ENCODE measurements at regions not wholly inside any gene's neighbourhood (a gene's known extent, or its start where the extent isn't known, plus 50 kb on each side); places are given as distances from the start of the nearest gene placed in this dataset.

- Mint-ChIP-seq H3K36me3 (ENCODE audit: insufficient read depth, unreplicated experiment) (peaks cover 6% of the 10 kb centered on the region), H3K4me1 (ENCODE audit: insufficient read depth, unreplicated experiment) (peaks cover 21% of the 10 kb centered on the region), H3K4me3 (ENCODE audit: unreplicated experiment) (no peak overlapping the region), H3K27me3 (ENCODE audit: insufficient read depth, unreplicated experiment) (no peaks in the 10 kb centered on the region), H3K27ac (ENCODE audit: low read depth, unreplicated experiment) (no peak overlapping the region), H3K9me3 (ENCODE audit: unreplicated experiment) (no peaks in the 10 kb centered on the region)
- intact Hi-C loops (cut with micrococcal nuclease) = no loop called here
- TF ChIP-seq, protein P1, sequence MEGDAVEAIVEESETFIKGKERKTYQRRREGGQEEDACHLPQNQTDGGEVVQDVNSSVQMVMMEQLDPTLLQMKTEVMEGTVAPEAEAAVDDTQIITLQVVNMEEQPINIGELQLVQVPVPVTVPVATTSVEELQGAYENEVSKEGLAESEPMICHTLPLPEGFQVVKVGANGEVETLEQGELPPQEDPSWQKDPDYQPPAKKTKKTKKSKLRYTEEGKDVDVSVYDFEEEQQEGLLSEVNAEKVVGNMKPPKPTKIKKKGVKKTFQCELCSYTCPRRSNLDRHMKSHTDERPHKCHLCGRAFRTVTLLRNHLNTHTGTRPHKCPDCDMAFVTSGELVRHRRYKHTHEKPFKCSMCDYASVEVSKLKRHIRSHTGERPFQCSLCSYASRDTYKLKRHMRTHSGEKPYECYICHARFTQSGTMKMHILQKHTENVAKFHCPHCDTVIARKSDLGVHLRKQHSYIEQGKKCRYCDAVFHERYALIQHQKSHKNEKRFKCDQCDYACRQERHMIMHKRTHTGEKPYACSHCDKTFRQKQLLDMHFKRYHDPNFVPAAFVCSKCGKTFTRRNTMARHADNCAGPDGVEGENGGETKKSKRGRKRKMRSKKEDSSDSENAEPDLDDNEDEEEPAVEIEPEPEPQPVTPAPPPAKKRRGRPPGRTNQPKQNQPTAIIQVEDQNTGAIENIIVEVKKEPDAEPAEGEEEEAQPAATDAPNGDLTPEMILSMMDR (IDR thresholded peaks at IDR 0.05; ENCODE audit: unreplicated experiment) = no peak
- BruUV-seq (replicated peaks) = no TSS peak
- ChIA-PET POLR2A (interaction anchor here (0.6 to 1.5 kb wide), 4 partner anchors 11 to 875 kb away, joined by 3 to 6 read pairs (median 4); no protein-coding TSS in a partner anchor), CTCF (interaction anchor here (0.7 to 2.7 kb wide), 4 partner anchors 9 to 586 kb away, joined by 3 to 10 read pairs (median 4); no protein-coding TSS in a partner anchor)
- no peak for DNase-seq (ENCODE audit: unreplicated experiment)
These were observed 279.0 kb downstream of the FOXA2 start for GRCh38 chr20:22305381-22305780.

- no TSS peak for BruUV-seq (replicated peaks)
- no peak overlapping the region for H3K27ac Mint-ChIP-seq (ENCODE audit: low read depth, unreplicated experiment)
- no peaks in the 10 kb centered on the region for H3K9me3 Mint-ChIP-seq (ENCODE audit: unreplicated experiment)
- H3K4me1 Mint-ChIP-seq (ENCODE audit: insufficient read depth, unreplicated experiment) = peaks cover 21% of the 10 kb centered on the region
- ChIA-PET CTCF (interaction anchor here (0.6 to 1.7 kb wide), 6 partner anchors 9 to 662 kb away, joined by 3 to 7 read pairs (median 4); no protein-coding TSS in a partner anchor), POLR2A (interaction anchor here (0.6 kb wide), 1 partner anchor 23 kb away, joined by 3 read pairs; no protein-coding TSS in a partner anchor)
- H3K27me3 Mint-ChIP-seq (ENCODE audit: insufficient read depth, unreplicated experiment) = no peaks in the 10 kb centered on the region
- intact Hi-C loops (cut with micrococcal nuclease) = no loop called here
- DNase-seq (ENCODE audit: unreplicated experiment) = peak; percentile 27
- TF ChIP-seq, protein P1 (IDR thresholded peaks at IDR 0.05; ENCODE audit: unreplicated experiment) = no peak
- no peak overlapping the region for H3K4me3 Mint-ChIP-seq (ENCODE audit: unreplicated experiment)
- peaks cover 6% of the 10 kb centered on the region for H3K36me3 Mint-ChIP-seq (ENCODE audit: insufficient read depth, unreplicated experiment)
These were observed 280.8 kb downstream of the FOXA2 start for GRCh38 chr20:22303523-22303922.

DNA sequence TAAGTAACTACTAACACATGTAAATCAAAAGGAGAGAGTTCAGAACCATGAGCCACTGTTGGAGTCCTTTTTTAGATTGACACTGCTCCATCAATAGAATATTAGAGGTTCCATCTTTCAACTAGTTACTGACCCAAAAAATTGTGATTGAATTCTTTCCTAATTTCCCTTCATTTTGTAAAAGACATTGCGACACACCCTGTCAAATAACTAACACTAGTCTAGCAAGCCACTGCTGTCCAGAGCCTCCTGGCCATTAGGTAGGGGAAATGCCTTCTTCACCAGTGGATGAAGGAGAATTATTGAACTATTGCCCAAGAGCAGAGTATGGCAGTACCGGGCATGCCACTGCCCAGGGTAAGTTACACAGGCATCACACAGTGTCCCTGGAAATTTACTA is 282.3 kb downstream of the FOXA2 start:
- POLR2A ChIA-PET = no interaction called here
- Mint-ChIP-seq H3K27ac (ENCODE audit: low read depth, unreplicated experiment) (no peak overlapping the region), H3K27me3 (ENCODE audit: insufficient read depth, unreplicated experiment) (no peaks in the 10 kb centered on the region), H3K4me3 (ENCODE audit: unreplicated experiment) (no peak overlapping the region), H3K9me3 (ENCODE audit: unreplicated experiment) (no peaks in the 10 kb centered on the region), H3K36me3 (ENCODE audit: insufficient read depth, unreplicated experiment) (no peaks in the 10 kb centered on the region), H3K4me1 (ENCODE audit: insufficient read depth, unreplicated experiment) (peaks cover 11% of the 10 kb centered on the region)
- intact Hi-C loops (cut with micrococcal nuclease) = no loop called here
- CTCF ChIA-PET = interaction anchor here (0.7 to 1.5 kb wide), 4 partner anchors 10 to 582 kb away, joined by 3 to 6 read pairs (median 3); no protein-coding TSS in a partner anchor
- TF ChIP-seq, protein P1 (IDR thresholded peaks at IDR 0.05; ENCODE audit: unreplicated experiment) = no peak
- no TSS peak for BruUV-seq (replicated peaks)
- no peak for DNase-seq (ENCODE audit: unreplicated experiment)

DNA sequence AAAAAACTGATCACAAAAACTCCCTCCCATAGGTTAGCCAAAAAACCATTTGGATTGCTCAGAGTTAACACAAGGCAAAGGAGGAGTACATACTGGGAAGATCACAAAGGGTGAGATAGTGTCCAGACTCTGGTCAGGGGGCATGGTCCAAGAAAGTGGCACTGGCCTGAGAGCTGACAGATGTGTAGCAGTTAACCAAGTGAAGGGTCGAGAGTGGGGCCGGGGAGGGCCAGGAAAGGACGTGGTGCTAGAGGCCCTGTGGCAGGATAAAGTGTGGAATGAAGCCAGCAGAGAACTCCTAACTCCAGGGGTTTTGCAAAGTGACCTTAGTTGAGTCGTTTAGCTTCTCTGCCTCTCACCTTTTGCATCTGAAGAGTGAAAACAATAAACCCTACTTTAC is 290.5 kb downstream of the FOXA2 start:
- POLR2A ChIA-PET = interaction anchor here (0.6 to 1.2 kb wide), 2 partner anchors 13 to 39 kb away, joined by 3 to 4 read pairs; no protein-coding TSS in a partner anchor
- Mint-ChIP-seq H3K4me1 (ENCODE audit: insufficient read depth, unreplicated experiment) (peaks cover 20% of the 10 kb centered on the region), H3K27ac (ENCODE audit: low read depth, unreplicated experiment) (no peak overlapping the region), H3K9me3 (ENCODE audit: unreplicated experiment) (no peaks in the 10 kb centered on the region), H3K4me3 (ENCODE audit: unreplicated experiment) (no peak overlapping the region), H3K36me3 (ENCODE audit: insufficient read depth, unreplicated experiment) (no peaks in the 10 kb centered on the region), H3K27me3 (ENCODE audit: insufficient read depth, unreplicated experiment) (no peaks in the 10 kb centered on the region)
- TF ChIP-seq, protein P1 (IDR thresholded peaks at IDR 0.05; ENCODE audit: unreplicated experiment) = no peak
- intact Hi-C loops (cut with micrococcal nuclease) = no loop called here
- no TSS peak for BruUV-seq (replicated peaks)
- CTCF ChIA-PET = interaction anchor here (0.5 to 3.7 kb wide), 7 partner anchors 15 to 649 kb away, joined by 3 to 22 read pairs (median 4); no protein-coding TSS in a partner anchor
- DNase-seq (ENCODE audit: unreplicated experiment) = no peak
